Neural cell (in vitro differentiated cells): ENCODE measurements at regions not wholly inside any gene's neighbourhood (a gene's known extent, or its start where the extent isn't known, plus 50 kb on each side); places are given as distances from the start of the nearest gene placed in this dataset.

Source experiments
- H2AFZ ChIP-seq: fragments of 200-600, 300-800 bp; sonication (generic), shearing (Covaris generic); 2 replicates; pipeline ENCODE4 v1.6.0; 2014; ENCODE audit warnings: low read depth, mild to moderate bottlenecking, antibody characterized with exemption, low read length, moderate library complexity
- H3F3A ChIP-seq: fragments of 200-600 bp; shearing (Covaris generic); 2 replicates; pipeline ENCODE4 v1.6.1; 2016; ENCODE audit warnings: mild to moderate bottlenecking, moderate library complexity, mixed read lengths, antibody characterized with exemption, low read length; ENCODE audit not compliant: insufficient read depth, poor library complexity, severe bottlenecking
- H3K27ac ChIP-seq: fragments of 200-600, 300-800 bp; sonication (generic), shearing (Covaris generic); 2 replicates; pipeline ENCODE4 v1.5.1; 2014; ENCODE audit warnings: mild to moderate bottlenecking, low read length, moderate library complexity
- H3K27me3 ChIP-seq: fragments of 300-800, 200-600 bp; sonication (generic), shearing (Covaris generic); 2 replicates; pipeline ENCODE4 v1.6.0; 2014; ENCODE audit warnings: mild to moderate bottlenecking, low read depth, low read length, moderate library complexity; ENCODE audit not compliant: insufficient read depth
- H3K36me3 ChIP-seq: fragments of 300-800, 200-600 bp; sonication (generic), shearing (Covaris generic); 2 replicates; pipeline ENCODE4 v1.5.1; 2014; ENCODE audit warnings: mild to moderate bottlenecking, antibody characterized with exemption, low read length, moderate library complexity; ENCODE audit not compliant: insufficient read depth
- H3K4me2 ChIP-seq: fragments of 300-800, 200-600 bp; sonication (generic), shearing (Covaris generic); 2 replicates; pipeline ENCODE4 v1.6.0; 2014; ENCODE audit warnings: mild to moderate bottlenecking, low read length
- H3K4me3 ChIP-seq: fragments of 300-800, 200-600 bp; sonication (generic), shearing (Covaris generic); 2 replicates; pipeline ENCODE4 v1.5.1; 2014; ENCODE audit warnings: mild to moderate bottlenecking, low read length, moderate library complexity
- H3K79me2 ChIP-seq: fragments of 200-600 bp; shearing (Covaris generic); replicated peaks from 2 replicates; pipeline ENCODE4 v1.6.0; 2014; ENCODE audit warnings: mild to moderate bottlenecking, low read length, moderate library complexity; ENCODE audit not compliant: insufficient read depth
- H3K9ac ChIP-seq: fragments of 300-800, 200-600 bp; sonication (generic), shearing (Covaris generic); 2 replicates; pipeline ENCODE4 v1.6.1; 2016; ENCODE audit warnings: mild to moderate bottlenecking, low read length, mixed read lengths
- H3K9me2 ChIP-seq: fragments of 200-600 bp; shearing (Covaris generic); 2 replicates; pipeline ENCODE4 v1.6.1; 2016; ENCODE audit warnings: mild to moderate bottlenecking, low read length, mixed read lengths; ENCODE audit not compliant: insufficient read depth
- H3K9me3 ChIP-seq: fragments of 200-600, 300-800 bp; sonication (generic), shearing (Covaris generic); 2 replicates; pipeline ENCODE4 v1.6.1; 2016; ENCODE audit warnings: mild to moderate bottlenecking, mixed run types, low read length, moderate library complexity, mixed read lengths
- H4K20me1 ChIP-seq: fragments of 200-600 bp; shearing (Covaris generic); 2 replicates; pipeline ENCODE4 v1.6.1; 2016; ENCODE audit warnings: mild to moderate bottlenecking, mixed run types; ENCODE audit not compliant: insufficient read depth
- EP300 ChIP-seq: fragments of 450-650 bp; conservative IDR thresholded peaks from 2 replicates; pipeline ENCODE4 v1.6.1; 2014; ENCODE audit warnings: antibody characterized with exemption, mild to moderate bottlenecking, moderate library complexity; ENCODE audit not compliant: poor library complexity, severe bottlenecking
- EZH2 ChIP-seq: fragments of 200-600, 300-800 bp; shearing (Covaris generic), sonication (generic); IDR thresholded peaks from 2 replicates; pipeline ENCODE4 v1.6.1; 2014; ENCODE audit warnings: antibody characterized with exemption, low read length, borderline replicate concordance, mild to moderate bottlenecking; ENCODE audit not compliant: insufficient read depth, poor library complexity, severe bottlenecking
- MXI1 ChIP-seq: fragments of 450-650 bp; conservative IDR thresholded peaks from 2 replicates; pipeline ENCODE4 v1.6.1; 2014; ENCODE audit warnings: antibody characterized with exemption, mild to moderate bottlenecking; ENCODE audit not compliant: poor library complexity, severe bottlenecking
- POLR2AphosphoS5 ChIP-seq: IDR thresholded peaks from 2 replicates; pipeline ENCODE4 v1.6.1; 2012
- RAD21 ChIP-seq: fragments of 450-650 bp; conservative IDR thresholded peaks from 2 replicates; pipeline ENCODE4 v1.6.1; 2014; ENCODE audit warnings: antibody characterized with exemption, mild to moderate bottlenecking, moderate library complexity
- SMC3 ChIP-seq: fragments of 450-650 bp; conservative IDR thresholded peaks from 2 replicates; pipeline ENCODE4 v1.6.1; 2014; ENCODE audit warnings: antibody characterized with exemption, mild to moderate bottlenecking, moderate library complexity; ENCODE audit not compliant: poor library complexity
- TAF1 ChIP-seq: IDR thresholded peaks from 2 replicates; pipeline ENCODE4 v1.6.1; 2012; ENCODE audit warnings: low read depth
- TF ChIP-seq, protein P1 (sequence below): IDR thresholded peaks from 2 replicates; pipeline ENCODE4 v1.6.1; 2012; ENCODE audit warnings: borderline replicate concordance
- TF ChIP-seq, protein P2 (sequence below): fragments of 450-650 bp; IDR thresholded peaks from 2 replicates; pipeline ENCODE4 v1.5.1; 2014; ENCODE audit warnings: antibody characterized with exemption, mild to moderate bottlenecking, moderate library complexity; ENCODE audit not compliant: poor library complexity, severe bottlenecking

DNA sequence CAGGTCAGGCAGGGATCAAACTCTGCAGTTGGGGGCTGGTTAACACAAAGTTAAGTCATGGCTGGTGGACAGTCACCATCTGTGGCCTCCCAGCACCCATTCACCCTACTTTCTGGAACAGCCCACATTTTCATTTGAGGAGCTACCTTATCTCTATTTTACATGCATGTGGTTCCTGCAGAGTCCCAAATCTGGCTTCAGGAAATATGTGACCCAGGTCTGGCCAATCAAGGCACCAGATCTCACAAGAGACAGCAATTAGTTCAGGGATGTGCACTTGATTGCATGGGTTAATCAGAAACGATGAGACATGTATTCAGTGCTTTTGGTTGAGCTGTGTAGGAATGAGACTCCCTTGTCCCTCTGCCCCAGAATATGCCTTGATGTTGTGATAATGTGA, 170.9 kb downstream of the NR2F2 start:
- H3K9ac ChIP-seq: no peak overlapping the region
- no peaks in the 10 kb centered on the region for H3K9me3 ChIP-seq
- no peak overlapping the region for H3K4me2 ChIP-seq
- H4K20me1 ChIP-seq: no peaks in the 10 kb centered on the region
- H3K27ac ChIP-seq: no peak overlapping the region
- H3K9me2 ChIP-seq: no peaks in the 10 kb centered on the region
- no peak for TF ChIP-seq POLR2AphosphoS5
- no peak for TF ChIP-seq MXI1
- TF ChIP-seq, protein P1, sequence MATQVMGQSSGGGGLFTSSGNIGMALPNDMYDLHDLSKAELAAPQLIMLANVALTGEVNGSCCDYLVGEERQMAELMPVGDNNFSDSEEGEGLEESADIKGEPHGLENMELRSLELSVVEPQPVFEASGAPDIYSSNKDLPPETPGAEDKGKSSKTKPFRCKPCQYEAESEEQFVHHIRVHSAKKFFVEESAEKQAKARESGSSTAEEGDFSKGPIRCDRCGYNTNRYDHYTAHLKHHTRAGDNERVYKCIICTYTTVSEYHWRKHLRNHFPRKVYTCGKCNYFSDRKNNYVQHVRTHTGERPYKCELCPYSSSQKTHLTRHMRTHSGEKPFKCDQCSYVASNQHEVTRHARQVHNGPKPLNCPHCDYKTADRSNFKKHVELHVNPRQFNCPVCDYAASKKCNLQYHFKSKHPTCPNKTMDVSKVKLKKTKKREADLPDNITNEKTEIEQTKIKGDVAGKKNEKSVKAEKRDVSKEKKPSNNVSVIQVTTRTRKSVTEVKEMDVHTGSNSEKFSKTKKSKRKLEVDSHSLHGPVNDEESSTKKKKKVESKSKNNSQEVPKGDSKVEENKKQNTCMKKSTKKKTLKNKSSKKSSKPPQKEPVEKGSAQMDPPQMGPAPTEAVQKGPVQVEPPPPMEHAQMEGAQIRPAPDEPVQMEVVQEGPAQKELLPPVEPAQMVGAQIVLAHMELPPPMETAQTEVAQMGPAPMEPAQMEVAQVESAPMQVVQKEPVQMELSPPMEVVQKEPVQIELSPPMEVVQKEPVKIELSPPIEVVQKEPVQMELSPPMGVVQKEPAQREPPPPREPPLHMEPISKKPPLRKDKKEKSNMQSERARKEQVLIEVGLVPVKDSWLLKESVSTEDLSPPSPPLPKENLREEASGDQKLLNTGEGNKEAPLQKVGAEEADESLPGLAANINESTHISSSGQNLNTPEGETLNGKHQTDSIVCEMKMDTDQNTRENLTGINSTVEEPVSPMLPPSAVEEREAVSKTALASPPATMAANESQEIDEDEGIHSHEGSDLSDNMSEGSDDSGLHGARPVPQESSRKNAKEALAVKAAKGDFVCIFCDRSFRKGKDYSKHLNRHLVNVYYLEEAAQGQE: no peak
- TF ChIP-seq, protein P2, sequence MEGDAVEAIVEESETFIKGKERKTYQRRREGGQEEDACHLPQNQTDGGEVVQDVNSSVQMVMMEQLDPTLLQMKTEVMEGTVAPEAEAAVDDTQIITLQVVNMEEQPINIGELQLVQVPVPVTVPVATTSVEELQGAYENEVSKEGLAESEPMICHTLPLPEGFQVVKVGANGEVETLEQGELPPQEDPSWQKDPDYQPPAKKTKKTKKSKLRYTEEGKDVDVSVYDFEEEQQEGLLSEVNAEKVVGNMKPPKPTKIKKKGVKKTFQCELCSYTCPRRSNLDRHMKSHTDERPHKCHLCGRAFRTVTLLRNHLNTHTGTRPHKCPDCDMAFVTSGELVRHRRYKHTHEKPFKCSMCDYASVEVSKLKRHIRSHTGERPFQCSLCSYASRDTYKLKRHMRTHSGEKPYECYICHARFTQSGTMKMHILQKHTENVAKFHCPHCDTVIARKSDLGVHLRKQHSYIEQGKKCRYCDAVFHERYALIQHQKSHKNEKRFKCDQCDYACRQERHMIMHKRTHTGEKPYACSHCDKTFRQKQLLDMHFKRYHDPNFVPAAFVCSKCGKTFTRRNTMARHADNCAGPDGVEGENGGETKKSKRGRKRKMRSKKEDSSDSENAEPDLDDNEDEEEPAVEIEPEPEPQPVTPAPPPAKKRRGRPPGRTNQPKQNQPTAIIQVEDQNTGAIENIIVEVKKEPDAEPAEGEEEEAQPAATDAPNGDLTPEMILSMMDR: no peak
- TF ChIP-seq EP300: no peak
- no peak for TF ChIP-seq SMC3
- no peak for TF ChIP-seq RAD21
- TF ChIP-seq EZH2: no peak
- TF ChIP-seq TAF1: no peak
- no peak overlapping the region for H3K4me3 ChIP-seq
- no peak overlapping the region for H2AFZ ChIP-seq
- H3K27me3 ChIP-seq: peaks cover 5% of the 10 kb centered on the region
- no peaks in the 10 kb centered on the region for H3F3A ChIP-seq
- H3K79me2 ChIP-seq: no peaks in the 10 kb centered on the region
- H3K36me3 ChIP-seq: no peaks in the 10 kb centered on the region

DNA sequence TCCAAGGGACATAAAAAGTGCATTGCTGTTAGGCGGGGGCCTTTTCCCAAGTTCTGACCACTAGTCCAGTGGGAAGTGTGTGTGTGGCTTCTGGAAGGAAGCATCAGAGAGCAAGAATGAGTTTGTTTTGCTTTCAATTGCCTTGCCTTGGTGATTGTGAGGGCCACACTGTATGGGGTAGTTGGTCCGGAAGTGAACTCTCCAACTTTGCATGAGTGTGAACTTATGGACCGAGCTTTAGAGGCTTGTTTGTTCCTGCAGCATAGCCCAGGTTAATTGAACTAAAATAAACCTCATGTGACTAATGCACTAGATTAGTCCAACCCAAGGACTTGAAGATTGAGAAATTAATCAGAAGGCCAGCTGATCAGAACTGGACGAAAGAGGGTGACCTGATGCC, 171.7 kb downstream of the NR2F2 start:
- H3K4me3 ChIP-seq: no peak overlapping the region
- no peak overlapping the region for H2AFZ ChIP-seq
- H3K36me3 ChIP-seq: no peaks in the 10 kb centered on the region
- H3K4me2 ChIP-seq: no peak overlapping the region
- H4K20me1 ChIP-seq: no peaks in the 10 kb centered on the region
- TF ChIP-seq TAF1: no peak
- TF ChIP-seq POLR2AphosphoS5: no peak
- TF ChIP-seq EP300: no peak
- no peak for TF ChIP-seq MXI1
- TF ChIP-seq, protein P2: no peak
- TF ChIP-seq EZH2: no peak
- no peak for TF ChIP-seq RAD21
- TF ChIP-seq, protein P1: no peak
- TF ChIP-seq SMC3: no peak
- H3K27ac ChIP-seq: no peak overlapping the region
- H3K9ac ChIP-seq: no peak overlapping the region
- peaks cover 5% of the 10 kb centered on the region for H3K27me3 ChIP-seq
- H3K9me2 ChIP-seq: no peaks in the 10 kb centered on the region
- H3K9me3 ChIP-seq: no peaks in the 10 kb centered on the region
- no peaks in the 10 kb centered on the region for H3F3A ChIP-seq
- H3K79me2 ChIP-seq: no peaks in the 10 kb centered on the region
